Body of pancreas (tissue), 4 donors: ENCODE measurements at regions not wholly inside any gene's neighbourhood (a gene's known extent, or its start where the extent isn't known, plus 50 kb on each side); places are given as distances from the start of the nearest gene placed in this dataset.

Source experiments
- ATAC-seq: fragments of 150-250 bp; one replicate; pipeline ENCODE4 v1.9.1; 2016
- DNase-seq, 4 donors: peaks; one replicate each; pipeline ENCODE4 v3.0.0-alpha.2; 2019
- H3K27ac ChIP-seq, 4 donors: fragments of 200-600 bp; sonication (generic); 1 replicate in 3 of 4; 2 replicates in 1 of 4; pipeline versions ENCODE4 v1.5.1 to v1.6.1; 2016 to 2019; ENCODE audit warnings: mild to moderate bottlenecking in 1 of 4, mixed read lengths in 1 of 4, moderate library complexity in 1 of 4
- H3K27me3 ChIP-seq, 2 donors: fragments of 200-600 bp; sonication (generic); one replicate each; pipeline ENCODE4 v1.6.0; 2016; ENCODE audit warnings: mild to moderate bottlenecking in 1 of 2
- H3K36me3 ChIP-seq, 2 donors: fragments of 200-600 bp; sonication (generic); replicated peaks in 1 of 2; 2 replicates each; pipeline ENCODE4 v1.5.1; 2016; ENCODE audit warnings: low read depth in 2 of 2; ENCODE audit not compliant: insufficient read depth in 1 of 2
- H3K4me1 ChIP-seq: fragments of 200-600 bp; sonication (generic); one replicate; pipeline ENCODE4 v1.6.0; 2016
- H3K4me3 ChIP-seq, 2 donors: fragments of 200-600 bp; sonication (generic); 1 replicate in 1 of 2; 2 replicates in 1 of 2; pipeline ENCODE4 v1.5.1; 2016 to 2019
- H3K9me3 ChIP-seq, 3 donors: fragments of 200-600 bp; sonication (generic); 1 replicate in 2 of 3; 2 replicates in 1 of 3; pipeline ENCODE4 v1.5.1; 2016
- CTCF ChIP-seq, 7 experiments: fragments of 450-650 bp in 4 of 7; fragments of 200-600 bp in 3 of 7; sonication (generic) in 3 of 7; IDR thresholded peaks; one replicate each; pipeline ENCODE4 v1.5.1; 2016 to 2019; ENCODE audit warnings: antibody characterized with exemption in 7 of 7
- POLR2A ChIP-seq, 3 donors: fragments of 450-650 bp; IDR thresholded peaks; one replicate each; pipeline ENCODE4 v1.6.1; 2016; ENCODE audit warnings: antibody characterized with exemption in 3 of 3, mild to moderate bottlenecking in 2 of 3
- WGBS, 2 donors: methylation state at CpG; one replicate each; pipeline ENCODE4 v1.1.5; 2017; 5-methylcytosine and 5-hydroxymethylcytosine counted together
- intact Hi-C: fragments of 100-400 bp; cut with DNase I; formaldehyde crosslinking; loops from one replicate; pipeline ENCODE4 v1.15.1; 2023

- Histone ChIP-seq H3K36me3 (peaks cover 0 to 3% of the 10 kb centered on the region in 2 donors), H3K27me3 (no peaks in the 10 kb centered on the region), H3K4me3 (no peak overlapping the region), H3K4me1 (no peaks in the 10 kb centered on the region), H3K9me3 (no peaks in the 10 kb centered on the region), H3K27ac (no peak overlapping the region)
- intact Hi-C loops = no loop called here
- 92% methylated on average over 8 of the region's 8 CpGs for WGBS, 2 donors
- TF ChIP-seq POLR2A (IDR thresholded peaks at IDR 0.05) (no peak), CTCF (IDR thresholded peaks at IDR 0.05) (no peak)
- ATAC-seq (no peak), DNase-seq (no peak)
Measured at GRCh38 chr20:36824142-36824940, 50.8 kb upstream of the DSN1 start.

GRCh38 chr20:36825385-36826104 is 50.4 kb upstream of the TLDC2 start:
- H3K27ac ChIP-seq = no peak overlapping the region
- ATAC-seq (no peak), DNase-seq (peak in 1 of 4 donors; percentile 25)
- H3K9me3 ChIP-seq = no peaks in the 10 kb centered on the region
- TF ChIP-seq POLR2A (IDR thresholded peaks at IDR 0.05) (no peak), CTCF (IDR thresholded peaks at IDR 0.05) (no peak)
- intact Hi-C loops = no loop called here
- no peaks in the 10 kb centered on the region for H3K27me3 ChIP-seq
- H3K4me1 ChIP-seq = no peaks in the 10 kb centered on the region
- H3K4me3 ChIP-seq = no peak overlapping the region
- WGBS, 2 donors = 71 to 73% methylated on average over 15 to 17 of the region's 17 CpGs
- H3K36me3 ChIP-seq = peaks cover 0 to 3% of the 10 kb centered on the region in 2 donors
